Endothelial cell of umbilical vein (primary cell): ENCODE measurements at regions not wholly inside any gene's neighbourhood (a gene's known extent, or its start where the extent isn't known, plus 50 kb on each side); places are given as distances from the start of the nearest gene placed in this dataset.

Experiments
- BruUV-seq: library from RNA; stranded (reverse); fragments of 400-500 nt; replicated peaks from 2 replicates; lab custom pipeline; 2021; lab: Mats Ljungman, UMichigan
- CTCF ChIA-PET: fragments of 300-600, 350-600 bp; sonication (Branson Sonifier 250); formaldehyde crosslinking; loops from one replicate; lab custom pipeline; 2021; ENCODE audit warnings: antibody characterized with exemption, inconsistent platforms; lab: Charles Lee
- POLR2A ChIA-PET: fragments of 300-600, 350-600 bp; sonication (Branson Sonifier 250); formaldehyde crosslinking; loops from one replicate; lab custom pipeline; 2021; ENCODE audit warnings: antibody characterized with exemption, inconsistent platforms; lab: Charles Lee
- DNase-seq: peaks from one replicate; pipeline ENCODE4 v3.0.0-alpha.2; 2011; ENCODE audit warnings: low read depth, low spot score
- FAIRE-seq: peaks from 2 replicates; lab custom pipeline; 2011; peaks lifted over from hg19 to GRCh38; lab: Jason Lieb, UNC
- H2AFZ ChIP-seq: 2 replicates; pipeline ENCODE4 v1.6.0; 2012; ENCODE audit warnings: low read depth, low read length, control low read depth, inconsistent platforms
- H3K27ac ChIP-seq: 2 replicates; pipeline ENCODE4 v1.5.1; 2011; ENCODE audit warnings: low read depth, mild to moderate bottlenecking, control low read depth, low read length, moderate library complexity; ENCODE audit not compliant: insufficient read depth
- H3K27me3 ChIP-seq, 2 experiments: 2 replicates each; pipeline versions ENCODE4 v1.6.0 to v1.6.1; 2011; ENCODE audit warnings: low read length in 2 of 2, mixed read lengths in 1 of 2; ENCODE audit not compliant: control insufficient read depth in 2 of 2, insufficient read depth in 2 of 2
- H3K36me3 ChIP-seq, 2 experiments: 2 replicates in 1 of 2; 3 replicates in 1 of 2; pipeline ENCODE4 v1.5.1; 2011; ENCODE audit warnings: low read length in 2 of 2, mild to moderate bottlenecking in 1 of 2, moderate library complexity in 1 of 2; ENCODE audit not compliant: control insufficient read depth in 2 of 2, insufficient read depth in 2 of 2; ENCODE audit errors: extremely low read depth in 1 of 2
- H3K4me1 ChIP-seq: 3 replicates; pipeline ENCODE4 v1.5.1; 2011; ENCODE audit warnings: mild to moderate bottlenecking, low read length; ENCODE audit not compliant: control insufficient read depth, insufficient read depth; ENCODE audit errors: extremely low read depth
- H3K4me2 ChIP-seq: 2 replicates; pipeline ENCODE4 v1.6.1; 2011; ENCODE audit warnings: low read length, control low read depth, mixed read lengths; ENCODE audit not compliant: insufficient read depth
- H3K4me3 ChIP-seq, 3 experiments: fragments of 200-600 bp in 1 of 3; sonication (generic), shearing (Covaris generic) in 1 of 3; replicated peaks in 1 of 3; 2 replicates each; pipeline ENCODE4 v1.5.1; 2011 to 2016; ENCODE audit warnings: control low read depth in 3 of 3, low read length in 3 of 3, mild to moderate bottlenecking in 2 of 3, inconsistent platforms in 1 of 3, low read depth in 1 of 3, moderate library complexity in 1 of 3; ENCODE audit not compliant: insufficient read depth in 1 of 3
- H3K79me2 ChIP-seq: 2 replicates; pipeline ENCODE4 v1.6.0; 2012; ENCODE audit warnings: low read length, inconsistent platforms; ENCODE audit not compliant: control insufficient read depth, insufficient read depth
- H3K9ac ChIP-seq: replicated peaks from 2 replicates; pipeline ENCODE3; 2011; ENCODE audit warnings: low read length, control low read depth; ENCODE audit not compliant: insufficient read depth; ENCODE audit errors: extremely low read depth
- H3K9me1 ChIP-seq: replicated peaks from 3 replicates; pipeline ENCODE4 v1.6.0; 2011; ENCODE audit warnings: mild to moderate bottlenecking, low read length; ENCODE audit not compliant: control insufficient read depth, insufficient read depth; ENCODE audit errors: extremely low read depth
- H3K9me3 ChIP-seq: replicated peaks from 2 replicates; pipeline ENCODE4 v1.5.1; 2012; ENCODE audit warnings: low read length, inconsistent platforms; ENCODE audit not compliant: control insufficient read depth, insufficient read depth
- H4K20me1 ChIP-seq: replicated peaks from 2 replicates; pipeline ENCODE3; 2011; ENCODE audit warnings: mild to moderate bottlenecking, low read length; ENCODE audit not compliant: control insufficient read depth, insufficient read depth; ENCODE audit errors: extremely low read depth
- CTCF ChIP-seq, 2 donors: IDR thresholded peaks; 1 replicate in 1 of 2; 2 replicates in 1 of 2; pipeline ENCODE4 v1.5.1; 2011; ENCODE audit warnings: low read length in 2 of 2, mild to moderate bottlenecking in 2 of 2, moderate library complexity in 2 of 2, control low read depth in 1 of 2, inconsistent platforms in 1 of 2, low read depth in 1 of 2; ENCODE audit not compliant: insufficient read depth in 1 of 2; ENCODE audit errors: extremely low read depth in 1 of 2
- EZH2 ChIP-seq: IDR thresholded peaks from 2 replicates; pipeline ENCODE4 v1.6.1; 2012; ENCODE audit warnings: borderline replicate concordance, low read depth, mild to moderate bottlenecking, moderate library complexity, low read length, inconsistent platforms; ENCODE audit not compliant: severe bottlenecking
- FOS ChIP-seq: IDR thresholded peaks from 2 replicates; pipeline ENCODE4 v1.6.1; 2011; ENCODE audit warnings: mild to moderate bottlenecking, low read length, moderate library complexity, borderline replicate concordance; ENCODE audit not compliant: insufficient read depth
- GATA2 ChIP-seq: IDR thresholded peaks from 2 replicates; pipeline ENCODE4 v1.7.0; 2011; ENCODE audit warnings: low read depth, mild to moderate bottlenecking, moderate library complexity, mixed read lengths, low read length; ENCODE audit not compliant: insufficient read length, insufficient read depth
- MAX ChIP-seq: IDR thresholded peaks from 2 replicates; pipeline ENCODE4 v1.6.1; 2011; ENCODE audit not compliant: insufficient read depth, insufficient read length
- MYC ChIP-seq: IDR thresholded peaks from one replicate; pipeline ENCODE4 v1.6.1; 2011; ENCODE audit warnings: mild to moderate bottlenecking, low read depth, low read length
- POLR2AphosphoS5 ChIP-seq: IDR thresholded peaks from 2 replicates; pipeline ENCODE4 v1.6.1; 2012; ENCODE audit warnings: low read depth, mild to moderate bottlenecking, control low read depth, low read length, moderate library complexity; ENCODE audit not compliant: insufficient read depth
- dilution Hi-C: fragments of 300-500 bp; cut with MboI; formaldehyde crosslinking; loops from one replicate; pipeline ENCODE4 v1.15.0; 2019; ENCODE audit warnings: low sequenced_read_pairs; ENCODE audit not compliant: extremely low pct_ligation_motif_present
- intact Hi-C: fragments of 100-400 bp; cut with micrococcal nuclease; formaldehyde crosslinking; loops from one replicate; pipeline ENCODE4 v1.10.0; 2022

- Histone ChIP-seq H3K36me3 (no peaks in the 10 kb centered on the region), H3K4me3 (no peak overlapping the region), H3K4me1 (peaks cover 7% of the 10 kb centered on the region), H2AFZ (no peak overlapping the region), H3K4me2 (no peak overlapping the region), H3K27ac (no peak overlapping the region), H3K9me1 (no peaks in the 10 kb centered on the region), H3K79me2 (no peaks in the 10 kb centered on the region), H3K9ac (no peak overlapping the region), H3K9me3 (no peaks in the 10 kb centered on the region), H3K27me3 (no peaks in the 10 kb centered on the region), H4K20me1 (no peaks in the 10 kb centered on the region)
- dilution Hi-C loops (no loop called here), intact Hi-C loops (loop anchor here (5.0 kb wide), 1 partner anchor 58 kb away; no protein-coding TSS in a partner anchor)
- DNase-seq (no peak), FAIRE-seq (no peak)
- no peak for TF ChIP-seq EZH2
- TF ChIP-seq GATA2 = no peak
- no peak for TF ChIP-seq FOS
- TF ChIP-seq CTCF (IDR thresholded peaks at IDR 0.05; ENCODE audit: extremely low read depth in 1 of 2, insufficient read depth in 1 of 2, low read depth in 1 of 2, low read length in 2 of 2) = no peak
- TF ChIP-seq MAX = no peak
- no peak for TF ChIP-seq POLR2AphosphoS5
- no peak for TF ChIP-seq MYC
- CTCF ChIA-PET = interaction anchor here (1.8 to 5.9 kb wide), 2 partner anchors 20 to 21 kb away, joined by 9 to 29 read pairs; no protein-coding TSS in a partner anchor
- POLR2A ChIA-PET = no interaction called here
- no TSS peak for BruUV-seq
These were observed 92.8 kb upstream of the TAF1B start for GRCh38 chr2:9750224-9751215.
